Anterior cingulate cortex (tissue), 58 donors: ENCODE measurements at regions not wholly inside any gene's neighbourhood (a gene's known extent, or its start where the extent isn't known, plus 50 kb on each side); places are given as distances from the start of the nearest gene placed in this dataset.

Experiments
- DNase-seq, 58 donors: peaks; one replicate each; lab custom pipeline; 2025; lab: John Stamatoyannopoulos, UW

DNA sequence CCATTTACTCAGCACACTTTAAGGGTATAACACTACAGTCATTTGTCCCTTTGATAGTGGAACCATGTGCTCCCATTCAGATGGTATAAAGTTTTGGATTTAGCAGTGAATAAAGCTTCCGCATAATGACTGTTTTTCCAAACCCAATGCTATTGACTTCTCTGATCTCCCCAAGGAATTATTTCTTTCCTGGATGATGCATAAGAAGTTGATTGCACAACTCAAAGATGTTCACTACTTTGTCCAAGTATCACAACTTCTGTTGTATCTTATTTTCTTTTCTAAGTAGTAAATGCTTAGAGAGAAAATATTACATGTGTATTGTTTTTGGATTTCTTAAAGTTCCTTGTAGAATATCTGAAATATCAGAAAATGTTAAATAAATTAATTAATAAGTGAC is 300.2 kb downstream of the GPM6A start:
- DNase-seq: no peak

DNA sequence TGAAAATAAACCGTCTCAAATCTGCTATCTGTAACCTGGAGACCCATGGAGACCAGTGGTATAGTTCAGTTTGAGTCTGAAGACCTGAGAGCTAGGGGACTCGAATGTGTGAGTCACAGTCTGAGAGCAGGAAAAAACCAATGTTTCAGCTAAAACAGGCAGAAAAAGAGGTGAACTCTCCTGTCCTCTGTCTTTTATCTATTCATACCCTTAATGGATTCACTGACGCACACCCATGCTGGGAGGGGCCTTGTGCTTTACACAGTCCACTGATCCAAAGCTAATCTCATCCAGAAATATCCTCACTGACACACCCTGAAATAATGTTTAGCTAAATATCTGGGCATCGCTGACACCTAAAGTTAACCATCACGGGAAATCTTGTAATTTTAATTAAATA is 297.9 kb downstream of the GPM6A start:
- DNase-seq: no peak

GRCh38 chr4:175530655-175531054 is 281.4 kb downstream of the GPM6A start:
- DNase-seq: no peak

DNA sequence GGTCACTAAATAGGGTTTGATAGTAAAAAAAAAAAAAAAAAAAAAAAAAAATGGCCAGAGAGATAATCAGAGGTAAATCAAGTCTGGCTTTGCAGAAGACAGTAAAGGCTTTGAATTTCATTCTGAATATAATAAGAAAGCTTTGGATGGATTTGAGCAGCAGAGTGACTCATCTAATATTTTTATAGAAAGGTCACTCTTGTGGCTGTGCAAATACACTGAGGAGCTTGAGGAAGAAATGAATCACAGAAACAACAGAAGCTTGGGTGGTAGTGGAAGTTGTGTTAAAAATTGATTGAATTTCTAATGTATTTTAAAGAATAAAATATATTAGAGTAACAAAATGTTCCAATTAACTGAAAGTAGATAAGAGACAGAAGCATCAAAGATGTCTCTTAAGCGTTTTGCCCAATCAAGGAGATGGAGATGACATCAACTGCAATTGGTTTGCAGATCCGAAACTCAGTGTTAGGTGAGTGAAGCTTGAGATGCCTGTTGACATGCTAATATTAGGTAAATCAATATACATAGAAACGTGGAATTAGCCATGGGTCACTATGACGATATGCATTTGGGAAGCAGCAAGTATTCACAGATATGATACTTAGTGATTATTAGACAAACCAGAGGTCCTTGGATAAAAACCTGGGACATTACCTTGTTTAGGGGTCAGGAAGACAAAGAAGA is 280.5 kb downstream of the GPM6A start:
- DNase-seq: no peak

DNA sequence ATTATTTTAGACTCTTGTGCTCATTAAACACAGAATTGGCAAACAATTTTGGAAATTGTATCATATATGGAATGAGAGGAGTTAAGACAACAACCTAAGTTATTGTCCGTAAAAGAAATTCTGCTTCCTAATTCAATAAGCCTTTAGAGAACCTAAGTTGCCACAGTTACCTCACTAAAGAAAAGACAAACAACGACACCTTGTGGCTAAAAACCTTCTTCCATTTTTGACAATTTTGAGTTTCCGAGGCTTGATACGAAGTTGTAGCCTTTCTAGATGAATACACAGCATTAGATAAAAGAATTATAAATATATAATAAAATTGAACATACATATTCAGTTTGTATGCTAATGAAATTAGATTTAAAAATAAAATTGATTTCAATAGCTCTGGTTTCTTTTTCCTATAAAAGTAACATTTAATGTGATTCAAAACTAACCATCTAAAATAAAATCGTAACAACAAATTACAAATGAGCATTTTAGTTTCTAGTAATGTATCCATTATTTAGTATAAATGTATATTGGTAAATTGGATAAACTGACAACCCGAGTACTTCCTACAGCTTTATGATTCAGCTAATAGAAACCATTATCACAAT is 275.1 kb downstream of the GPM6A start:
- DNase-seq: peak in 2 of 58 donors; percentile 37 to 40

GRCh38 chr4:175539498-175539897 is 272.6 kb downstream of the GPM6A start:
- DNase-seq: no peak

DNA sequence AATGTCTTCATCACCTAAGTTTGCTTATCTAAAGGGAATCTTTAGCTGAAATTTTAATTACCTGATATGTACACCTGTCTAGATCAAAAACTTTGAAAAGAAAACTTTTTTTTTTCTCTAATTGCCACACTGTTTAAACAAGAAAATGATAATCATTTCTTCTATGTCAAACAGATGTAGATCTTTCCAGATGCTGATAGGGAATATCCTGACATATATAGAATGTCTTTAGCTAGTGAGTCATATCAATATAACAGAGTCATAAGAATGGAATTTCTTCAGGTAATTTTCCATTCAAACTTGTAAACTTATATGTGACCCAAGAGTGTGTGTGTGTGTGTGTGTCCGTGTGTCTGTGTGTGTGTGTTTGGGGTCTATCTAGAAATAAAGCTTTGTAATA is 271.9 kb downstream of the GPM6A start:
- no peak for DNase-seq

GRCh38 chr4:175540732-175541131 is 271.3 kb downstream of the GPM6A start:
- DNase-seq: no peak

- DNase-seq: no peak
These were observed 269.3 kb downstream of the GPM6A start for GRCh38 chr4:175542786-175543185.

DNA sequence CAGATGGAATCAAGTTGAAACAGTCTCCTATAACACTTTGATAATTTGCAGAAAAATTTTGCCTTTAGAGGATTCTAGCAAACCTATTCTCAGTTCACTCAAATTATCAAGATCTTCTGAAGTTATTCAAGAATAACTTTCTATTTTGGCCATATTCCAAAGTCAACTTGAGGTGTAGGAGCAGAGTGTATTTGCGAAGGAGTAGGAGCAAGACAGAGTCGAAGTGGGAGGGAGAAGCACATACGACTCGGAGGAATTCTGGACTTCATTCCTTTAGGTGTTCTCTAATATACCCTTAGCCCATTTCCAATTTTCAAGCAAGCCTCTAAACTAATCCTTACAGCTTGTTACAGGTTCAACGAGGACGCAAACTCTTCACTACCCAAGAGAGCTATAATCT is 252.9 kb downstream of the GPM6A start:
- no peak for DNase-seq

DNA sequence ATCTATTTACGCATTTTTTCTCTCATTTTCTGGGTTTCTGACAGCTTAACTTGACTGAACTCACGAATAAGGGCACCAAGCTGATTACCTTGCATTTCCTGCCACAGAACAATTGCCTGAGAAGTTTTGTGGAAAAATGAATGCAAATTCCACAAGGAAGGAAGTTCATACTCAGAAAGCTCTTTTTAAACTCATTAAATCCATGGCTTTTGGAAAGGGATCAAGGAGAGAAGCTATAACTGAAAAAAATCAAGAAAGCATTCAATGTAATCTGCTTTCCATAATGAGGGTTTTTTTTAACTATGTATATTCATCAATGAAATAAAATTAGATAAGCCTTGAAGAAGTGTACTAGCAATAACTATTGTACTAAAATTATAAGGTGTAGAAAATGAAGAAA is 252.5 kb downstream of the GPM6A start:
- no peak for DNase-seq

GRCh38 chr4:175560604-175561003 is 251.5 kb downstream of the GPM6A start:
- DNase-seq: peak in 2 of 58 donors; percentile 41 to 61

DNA sequence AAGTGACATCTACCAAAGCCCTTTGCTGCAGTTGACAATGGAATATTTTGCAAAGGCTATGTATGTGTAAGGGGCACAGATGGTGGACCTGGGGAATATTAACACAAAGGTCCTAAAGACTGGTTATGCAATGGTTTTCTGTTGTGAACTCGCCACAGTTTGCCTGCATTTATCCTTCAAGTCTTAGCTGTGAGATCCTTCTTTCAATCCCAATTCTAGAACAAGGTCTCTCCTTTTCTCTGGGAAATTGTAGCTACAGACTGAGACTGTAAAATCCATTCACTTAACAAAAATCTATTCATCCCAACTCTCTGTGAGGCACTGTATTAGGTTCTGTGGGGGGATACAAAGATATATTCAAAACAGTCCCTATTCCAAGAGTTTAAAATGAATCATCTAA is 250.4 kb downstream of the GPM6A start:
- DNase-seq: no peak

GRCh38 chr4:175562111-175562510 is 250.0 kb downstream of the GPM6A start:
- no peak for DNase-seq

DNA sequence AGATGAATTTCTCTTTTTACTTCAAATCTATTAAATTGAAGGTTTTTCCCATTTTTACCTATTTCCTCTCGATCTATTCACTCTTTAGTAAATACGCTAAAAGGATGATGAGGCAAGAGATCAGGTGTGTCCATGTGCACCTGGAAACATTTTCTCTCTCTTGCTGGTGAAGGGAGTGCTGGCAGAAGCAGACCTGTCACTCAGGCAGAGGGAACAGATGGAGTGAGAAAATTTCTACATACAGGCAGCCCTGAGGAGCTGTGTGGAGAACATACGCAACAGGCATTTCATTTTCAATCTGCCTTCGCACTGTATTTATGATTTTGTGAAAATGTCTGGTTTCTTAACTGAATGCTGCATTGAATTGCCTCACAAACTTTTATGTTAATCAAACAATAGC is 249.5 kb downstream of the GPM6A start:
- DNase-seq: peak in 22 of 58 donors; percentile 0 to 62 (median 11)
